ENCODE measurements at regions not wholly inside any gene's neighbourhood (a gene's known extent, or its start where the extent isn't known, plus 50 kb on each side); places are given as distances from the start of the nearest gene placed in this dataset.

DNA sequence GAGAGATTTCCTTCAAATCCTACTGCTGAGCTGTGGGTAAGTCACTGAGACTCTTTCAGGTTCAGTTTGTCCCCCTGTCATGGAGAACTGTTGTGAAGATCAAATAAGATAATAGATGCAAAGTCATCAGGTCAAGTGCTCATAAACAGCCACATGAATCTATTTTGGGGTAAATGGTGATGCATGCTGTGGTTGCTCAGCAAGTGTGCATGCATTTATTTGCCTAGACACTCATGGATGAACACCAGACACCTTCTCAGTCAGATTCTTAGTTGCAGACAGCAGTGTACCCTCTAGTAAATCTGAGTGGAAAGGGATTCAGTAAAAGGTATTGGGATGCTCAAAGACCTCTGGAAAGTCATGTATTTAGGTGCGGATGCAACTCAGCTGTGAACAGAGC is 168.0 kb upstream of the FOXA2 start:
- TF ChIP-seq EGR1 (IDR thresholded peaks at IDR 0.05; ENCODE audit: low read depth in 2 of 2) (no peak), CTCF (IDR thresholded peaks at IDR 0.05; ENCODE audit: low read depth, low read length, missing input control) (no peak), SP1 (IDR thresholded peaks at IDR 0.05) (no peak), JUND (IDR thresholded peaks at IDR 0.05) (no peak), HNF4A (conservative IDR thresholded peaks at IDR 0.05) (no peak), FOXA2 (IDR thresholded peaks at IDR 0.05) (no peak), RXRA (IDR thresholded peaks at IDR 0.05) (no peak), GABPA (IDR thresholded peaks at IDR 0.05 in 1 of 2, conservative IDR thresholded peaks at IDR 0.05 in 1 of 2) (no peak)
- 96% methylated on average over 1 of the region's 1 CpG for WGBS

GRCh38 chr20:22757424-22758183 is 173.2 kb upstream of the FOXA2 start:
- H3K4me3 ChIP-seq (ENCODE audit: low read depth in 1 of 3, low read length in 3 of 3): no peak overlapping the region
- H3K9me3 ChIP-seq (ENCODE audit: control insufficient read depth in 4 of 4, low read length in 3 of 4): no peaks in the 10 kb centered on the region
- H3K27ac ChIP-seq (ENCODE audit: low read depth in 1 of 2, low read length in 2 of 2): no peak overlapping the region
- 68% methylated on average over 10 of the region's 10 CpGs for whole genome bisulfite sequencing
- no peaks in the 10 kb centered on the region for H3K36me3 ChIP-seq (ENCODE audit: control insufficient read depth in 4 of 4, insufficient read depth in 3 of 4, low read depth in 1 of 4, low read length in 3 of 4)
- no peak for TF ChIP-seq YY1 (IDR thresholded peaks at IDR 0.05)
- TF ChIP-seq RXRA (IDR thresholded peaks at IDR 0.05): no peak
- TF ChIP-seq GABPA (IDR thresholded peaks at IDR 0.05 in 1 of 2, conservative IDR thresholded peaks at IDR 0.05 in 1 of 2): no peak
- TF ChIP-seq ATF3 (IDR thresholded peaks at IDR 0.05): no peak
- no peak for TF ChIP-seq NR2F2 (IDR thresholded peaks at IDR 0.05)
- no peak for TF ChIP-seq JUND (IDR thresholded peaks at IDR 0.05)
- TF ChIP-seq, protein P1, sequence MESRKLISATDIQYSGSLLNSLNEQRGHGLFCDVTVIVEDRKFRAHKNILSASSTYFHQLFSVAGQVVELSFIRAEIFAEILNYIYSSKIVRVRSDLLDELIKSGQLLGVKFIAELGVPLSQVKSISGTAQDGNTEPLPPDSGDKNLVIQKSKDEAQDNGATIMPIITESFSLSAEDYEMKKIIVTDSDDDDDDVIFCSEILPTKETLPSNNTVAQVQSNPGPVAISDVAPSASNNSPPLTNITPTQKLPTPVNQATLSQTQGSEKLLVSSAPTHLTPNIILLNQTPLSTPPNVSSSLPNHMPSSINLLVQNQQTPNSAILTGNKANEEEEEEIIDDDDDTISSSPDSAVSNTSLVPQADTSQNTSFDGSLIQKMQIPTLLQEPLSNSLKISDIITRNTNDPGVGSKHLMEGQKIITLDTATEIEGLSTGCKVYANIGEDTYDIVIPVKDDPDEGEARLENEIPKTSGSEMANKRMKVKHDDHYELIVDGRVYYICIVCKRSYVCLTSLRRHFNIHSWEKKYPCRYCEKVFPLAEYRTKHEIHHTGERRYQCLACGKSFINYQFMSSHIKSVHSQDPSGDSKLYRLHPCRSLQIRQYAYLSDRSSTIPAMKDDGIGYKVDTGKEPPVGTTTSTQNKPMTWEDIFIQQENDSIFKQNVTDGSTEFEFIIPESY (IDR thresholded peaks at IDR 0.05): no peak
- TF ChIP-seq, protein P2, sequence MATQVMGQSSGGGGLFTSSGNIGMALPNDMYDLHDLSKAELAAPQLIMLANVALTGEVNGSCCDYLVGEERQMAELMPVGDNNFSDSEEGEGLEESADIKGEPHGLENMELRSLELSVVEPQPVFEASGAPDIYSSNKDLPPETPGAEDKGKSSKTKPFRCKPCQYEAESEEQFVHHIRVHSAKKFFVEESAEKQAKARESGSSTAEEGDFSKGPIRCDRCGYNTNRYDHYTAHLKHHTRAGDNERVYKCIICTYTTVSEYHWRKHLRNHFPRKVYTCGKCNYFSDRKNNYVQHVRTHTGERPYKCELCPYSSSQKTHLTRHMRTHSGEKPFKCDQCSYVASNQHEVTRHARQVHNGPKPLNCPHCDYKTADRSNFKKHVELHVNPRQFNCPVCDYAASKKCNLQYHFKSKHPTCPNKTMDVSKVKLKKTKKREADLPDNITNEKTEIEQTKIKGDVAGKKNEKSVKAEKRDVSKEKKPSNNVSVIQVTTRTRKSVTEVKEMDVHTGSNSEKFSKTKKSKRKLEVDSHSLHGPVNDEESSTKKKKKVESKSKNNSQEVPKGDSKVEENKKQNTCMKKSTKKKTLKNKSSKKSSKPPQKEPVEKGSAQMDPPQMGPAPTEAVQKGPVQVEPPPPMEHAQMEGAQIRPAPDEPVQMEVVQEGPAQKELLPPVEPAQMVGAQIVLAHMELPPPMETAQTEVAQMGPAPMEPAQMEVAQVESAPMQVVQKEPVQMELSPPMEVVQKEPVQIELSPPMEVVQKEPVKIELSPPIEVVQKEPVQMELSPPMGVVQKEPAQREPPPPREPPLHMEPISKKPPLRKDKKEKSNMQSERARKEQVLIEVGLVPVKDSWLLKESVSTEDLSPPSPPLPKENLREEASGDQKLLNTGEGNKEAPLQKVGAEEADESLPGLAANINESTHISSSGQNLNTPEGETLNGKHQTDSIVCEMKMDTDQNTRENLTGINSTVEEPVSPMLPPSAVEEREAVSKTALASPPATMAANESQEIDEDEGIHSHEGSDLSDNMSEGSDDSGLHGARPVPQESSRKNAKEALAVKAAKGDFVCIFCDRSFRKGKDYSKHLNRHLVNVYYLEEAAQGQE (IDR thresholded peaks at IDR 0.05): no peak
- no peak for TF ChIP-seq EGR1 (IDR thresholded peaks at IDR 0.05; ENCODE audit: low read depth in 2 of 2)
- no peak for TF ChIP-seq HNF4G (IDR thresholded peaks at IDR 0.05)
- TF ChIP-seq CTCF (IDR thresholded peaks at IDR 0.05; ENCODE audit: low read depth, low read length, missing input control): no peak
- no peak for TF ChIP-seq SP1 (IDR thresholded peaks at IDR 0.05)
- H3K4me1 ChIP-seq (ENCODE audit: control insufficient read depth in 4 of 4, insufficient read depth in 4 of 4, low read length in 3 of 4): no peaks in the 10 kb centered on the region
- no peak overlapping the region for H3K9ac ChIP-seq (ENCODE audit: low read depth in 1 of 2, low read length in 2 of 2)
- peaks cover 0 to 2% (median 0%) of the 10 kb centered on the region in 4 donors for H3K27me3 ChIP-seq (ENCODE audit: control insufficient read depth in 4 of 4, insufficient read depth in 4 of 4, low read length in 3 of 4)
- DNase-seq (ENCODE audit: low spot score): no peak

More for the DNA sequence above, 168.0 kb upstream of the FOXA2 start:
- no peaks in the 10 kb centered on the region for H3K9me3 ChIP-seq (ENCODE audit: control insufficient read depth in 4 of 4, low read length in 3 of 4)
- H3K27me3 ChIP-seq (ENCODE audit: control insufficient read depth in 4 of 4, insufficient read depth in 4 of 4, low read length in 3 of 4): no peaks in the 10 kb centered on the region
- no peak overlapping the region for H3K9ac ChIP-seq (ENCODE audit: low read depth in 1 of 2, low read length in 2 of 2)
- H3K4me3 ChIP-seq (ENCODE audit: low read depth in 1 of 3, low read length in 3 of 3): no peak overlapping the region
- no peaks in the 10 kb centered on the region for H3K36me3 ChIP-seq (ENCODE audit: control insufficient read depth in 4 of 4, insufficient read depth in 3 of 4, low read depth in 1 of 4, low read length in 3 of 4)
- H3K27ac ChIP-seq (ENCODE audit: low read depth in 1 of 2, low read length in 2 of 2): no peak overlapping the region
- no peak for DNase-seq (ENCODE audit: low spot score)
- no peaks in the 10 kb centered on the region for H3K4me1 ChIP-seq (ENCODE audit: control insufficient read depth in 4 of 4, insufficient read depth in 4 of 4, low read length in 3 of 4)
